ENCODE measurements at regions not wholly inside any gene's neighbourhood (a gene's known extent, or its start where the extent isn't known, plus 50 kb on each side); places are given as distances from the start of the nearest gene placed in this dataset.

DNA sequence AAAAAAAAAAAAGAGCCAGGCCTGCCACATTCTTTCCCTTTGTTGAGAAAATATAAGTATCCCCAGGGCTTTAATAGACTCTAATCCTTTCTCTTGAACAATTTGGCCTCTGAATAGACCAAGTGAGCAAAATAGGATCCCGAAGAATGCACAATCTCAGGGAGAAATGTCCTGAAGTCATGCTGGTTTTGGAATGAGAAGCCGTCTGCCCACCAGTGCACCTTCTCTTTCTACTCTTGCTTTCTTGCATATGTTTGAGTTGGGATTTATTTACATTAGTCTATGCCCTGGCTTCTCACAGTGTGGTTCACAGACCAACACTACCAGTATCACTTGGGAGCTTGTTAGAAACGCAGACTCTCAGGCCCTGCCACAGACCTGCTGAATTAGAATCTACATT is 153.0 kb downstream of the ZNF621 start:
- H4K20me1 ChIP-seq (ENCODE audit: low read depth), result no peaks in the 10 kb centered on the region
- H3K27me3 ChIP-seq, result no peaks in the 10 kb centered on the region
- H3K36me3 ChIP-seq, result no peaks in the 10 kb centered on the region
- Mint-ChIP-seq H3K4me3 (no peak overlapping the region), H3K4me1 (peaks cover 28% of the 10 kb centered on the region), H3K36me3 (no peaks in the 10 kb centered on the region), H3K27me3 (ENCODE audit: insufficient read depth, low read depth) (peaks cover 3% of the 10 kb centered on the region), H3K9me3 (peaks cover 15% of the 10 kb centered on the region), H3K27ac (peak overlapping the region; percentile 89)
- no peaks in the 10 kb centered on the region for H3K79me2 ChIP-seq (ENCODE audit: low read depth)
- H3K4me2 ChIP-seq, result peak overlapping the region; percentile 66
- peaks cover 19% of the 10 kb centered on the region for H3K4me1 ChIP-seq
- H3K27ac ChIP-seq, result peak overlapping the region; percentile 91
- H2AFZ ChIP-seq (replicated peaks), result no peak overlapping the region
- no peaks in the 10 kb centered on the region for H3K9me3 ChIP-seq (ENCODE audit: low read depth)
- H3K4me3 ChIP-seq, result no peak overlapping the region
- peak; percentile 68 for DNase-seq (ENCODE audit: low spot score)
- H3F3A ChIP-seq (ENCODE audit: low read depth), result peaks cover 17% of the 10 kb centered on the region
- TF ChIP-seq, protein P1, sequence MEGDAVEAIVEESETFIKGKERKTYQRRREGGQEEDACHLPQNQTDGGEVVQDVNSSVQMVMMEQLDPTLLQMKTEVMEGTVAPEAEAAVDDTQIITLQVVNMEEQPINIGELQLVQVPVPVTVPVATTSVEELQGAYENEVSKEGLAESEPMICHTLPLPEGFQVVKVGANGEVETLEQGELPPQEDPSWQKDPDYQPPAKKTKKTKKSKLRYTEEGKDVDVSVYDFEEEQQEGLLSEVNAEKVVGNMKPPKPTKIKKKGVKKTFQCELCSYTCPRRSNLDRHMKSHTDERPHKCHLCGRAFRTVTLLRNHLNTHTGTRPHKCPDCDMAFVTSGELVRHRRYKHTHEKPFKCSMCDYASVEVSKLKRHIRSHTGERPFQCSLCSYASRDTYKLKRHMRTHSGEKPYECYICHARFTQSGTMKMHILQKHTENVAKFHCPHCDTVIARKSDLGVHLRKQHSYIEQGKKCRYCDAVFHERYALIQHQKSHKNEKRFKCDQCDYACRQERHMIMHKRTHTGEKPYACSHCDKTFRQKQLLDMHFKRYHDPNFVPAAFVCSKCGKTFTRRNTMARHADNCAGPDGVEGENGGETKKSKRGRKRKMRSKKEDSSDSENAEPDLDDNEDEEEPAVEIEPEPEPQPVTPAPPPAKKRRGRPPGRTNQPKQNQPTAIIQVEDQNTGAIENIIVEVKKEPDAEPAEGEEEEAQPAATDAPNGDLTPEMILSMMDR (IDR thresholded peaks at IDR 0.05), result no peak
- no peak for TF ChIP-seq EZH2 (IDR thresholded peaks at IDR 0.05)
- TF ChIP-seq EZH2phosphoT487 (IDR thresholded peaks at IDR 0.05), result peak; percentile 59
- no peak overlapping the region for H3K9ac ChIP-seq

DNA sequence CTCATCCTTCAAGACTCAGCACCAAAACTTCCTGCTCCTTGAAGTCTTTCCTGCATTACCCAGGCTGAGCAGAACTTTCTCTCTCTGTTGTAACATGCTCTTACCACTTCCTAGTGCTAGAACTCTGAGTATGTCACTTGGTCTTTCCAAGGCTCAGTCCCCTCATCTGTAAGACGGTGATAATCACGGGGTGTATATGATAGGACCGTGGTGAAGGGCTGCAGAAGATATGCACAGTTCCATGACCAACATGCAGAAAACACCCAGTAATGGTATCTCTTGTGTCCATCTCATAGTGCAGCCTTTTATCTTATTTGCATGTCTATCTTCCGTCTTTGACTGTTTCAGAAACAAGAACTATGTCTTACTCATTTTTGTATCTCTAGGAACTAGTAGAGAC is 154.5 kb downstream of the ZNF621 start:
- peaks cover 3% of the 10 kb centered on the region for H3K27me3 Mint-ChIP-seq (ENCODE audit: insufficient read depth, low read depth)

GRCh38 chr3:40680685-40681657 is 156.2 kb downstream of the ZNF621 start:
- no peak overlapping the region for H3K4me3 Mint-ChIP-seq
- no peaks in the 10 kb centered on the region for H3K27me3 Mint-ChIP-seq (ENCODE audit: insufficient read depth, low read depth)

More for the DNA sequence above, 154.5 kb downstream of the ZNF621 start:
- Histone ChIP-seq H3K4me2 (no peak overlapping the region), H4K20me1 (ENCODE audit: low read depth) (no peaks in the 10 kb centered on the region), H3K4me1 (peaks cover 19% of the 10 kb centered on the region), H2AFZ (replicated peaks) (no peak overlapping the region), H3K27me3 (no peaks in the 10 kb centered on the region), H3K79me2 (ENCODE audit: low read depth) (no peaks in the 10 kb centered on the region), H3K27ac (no peak overlapping the region), H3K9me3 (ENCODE audit: low read depth) (no peaks in the 10 kb centered on the region), H3K4me3 (no peak overlapping the region), H3K36me3 (no peaks in the 10 kb centered on the region), H3F3A (ENCODE audit: low read depth) (peaks cover 17% of the 10 kb centered on the region), H3K9ac (no peak overlapping the region)
- H3K4me1 Mint-ChIP-seq, result peaks cover 28% of the 10 kb centered on the region
- TF ChIP-seq, protein P1 (IDR thresholded peaks at IDR 0.05), result no peak
- no peak for TF ChIP-seq EZH2 (IDR thresholded peaks at IDR 0.05)
- TF ChIP-seq EZH2phosphoT487 (IDR thresholded peaks at IDR 0.05), result no peak
- no peaks in the 10 kb centered on the region for H3K36me3 Mint-ChIP-seq
- H3K4me3 Mint-ChIP-seq, result no peak overlapping the region
- DNase-seq (ENCODE audit: low spot score), result no peak
- no peak overlapping the region for H3K27ac Mint-ChIP-seq
- peaks cover 9% of the 10 kb centered on the region for H3K9me3 Mint-ChIP-seq

More at GRCh38 chr3:40680685-40681657, 156.2 kb downstream of the ZNF621 start:
- Mint-ChIP-seq H3K4me1 (peaks cover 27% of the 10 kb centered on the region), H3K27ac (no peak overlapping the region), H3K9me3 (peaks cover 3% of the 10 kb centered on the region), H3K36me3 (no peaks in the 10 kb centered on the region)
- Histone ChIP-seq H3K4me1 (peaks cover 19% of the 10 kb centered on the region), H3K9me3 (ENCODE audit: low read depth) (no peaks in the 10 kb centered on the region), H2AFZ (replicated peaks) (no peak overlapping the region), H3K79me2 (ENCODE audit: low read depth) (no peaks in the 10 kb centered on the region), H3K4me2 (no peak overlapping the region), H3K27me3 (no peaks in the 10 kb centered on the region), H3K27ac (no peak overlapping the region), H3K4me3 (no peak overlapping the region), H3F3A (ENCODE audit: low read depth) (peaks cover 17% of the 10 kb centered on the region), H3K9ac (no peak overlapping the region), H4K20me1 (ENCODE audit: low read depth) (no peaks in the 10 kb centered on the region), H3K36me3 (no peaks in the 10 kb centered on the region)
- DNase-seq (ENCODE audit: low spot score), result no peak
- TF ChIP-seq EZH2 (IDR thresholded peaks at IDR 0.05), result no peak
- no peak for TF ChIP-seq EZH2phosphoT487 (IDR thresholded peaks at IDR 0.05)
- TF ChIP-seq, protein P1 (IDR thresholded peaks at IDR 0.05), result no peak

Measured in neural progenitor cell (in vitro differentiated cells).